HT-29 (cell line): ENCODE measurements at regions not wholly inside any gene's neighbourhood (a gene's known extent, or its start where the extent isn't known, plus 50 kb on each side); places are given as distances from the start of the nearest gene placed in this dataset.

Experiments used
- DNase-seq: peaks from one replicate; pipeline ENCODE4 v3.0.0-alpha.2; 2015; ENCODE audit warnings: low spot score

DNA sequence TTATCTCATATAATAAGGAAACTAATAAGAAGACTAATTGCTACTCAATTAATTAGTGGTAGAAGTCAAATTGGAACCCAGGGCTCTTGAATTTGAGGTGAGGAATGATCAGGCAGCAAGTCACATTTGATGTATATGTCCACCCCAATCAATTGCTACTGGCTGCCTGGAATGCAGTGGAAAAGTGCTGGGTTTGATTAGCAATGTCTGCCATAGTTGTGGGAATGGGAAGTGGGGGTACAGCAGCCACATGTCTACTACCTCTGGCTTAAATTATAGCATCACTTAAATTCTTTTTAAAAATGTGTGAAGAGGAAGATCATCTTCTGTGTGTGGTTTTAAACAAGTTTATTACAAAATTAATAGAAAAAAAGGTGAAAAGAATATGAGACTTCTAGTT, 50.8 kb upstream of the NAV2 start:
- no peak for DNase-seq

DNA sequence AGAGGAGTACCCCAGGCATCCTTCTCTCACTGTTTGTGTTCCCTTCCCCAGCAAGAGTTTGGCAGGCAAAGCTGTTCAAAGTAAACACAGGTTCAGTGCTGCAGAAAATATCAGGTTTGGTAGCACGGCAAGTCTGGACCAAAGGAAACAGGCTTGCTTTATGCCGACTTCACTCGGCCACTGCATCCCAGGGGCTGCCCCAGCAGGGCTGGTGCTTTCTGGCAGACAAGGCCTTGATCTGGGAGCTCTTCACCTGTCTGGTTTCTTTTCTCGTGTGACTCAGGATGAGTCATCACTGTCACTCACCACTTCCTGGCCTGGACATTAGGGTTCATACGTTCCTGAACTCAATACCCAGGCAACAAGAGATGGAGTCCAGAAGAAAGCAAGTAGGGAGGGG, 52.6 kb upstream of the NAV2 start:
- DNase-seq: peak; percentile 78

DNA sequence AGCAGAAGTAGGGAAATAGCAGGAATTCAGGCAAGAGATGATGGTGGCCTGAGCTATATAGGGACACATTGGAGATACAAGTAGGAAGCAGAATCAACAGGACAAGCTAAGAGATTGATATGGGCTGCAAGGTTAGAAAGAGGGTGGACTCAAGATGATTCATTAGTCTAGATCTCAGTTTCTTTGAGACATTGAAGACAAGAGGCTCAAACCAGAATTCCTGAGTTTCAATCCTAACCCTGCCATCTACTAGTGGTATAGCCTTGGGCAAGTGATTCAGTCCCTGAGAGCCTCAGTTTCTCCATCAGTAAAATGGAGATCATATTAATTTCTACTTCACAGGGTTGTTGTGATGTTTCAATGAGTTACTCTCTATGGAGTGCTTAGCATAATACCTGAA, 53.1 kb upstream of the NAV2 start:
- DNase-seq: no peak

DNA sequence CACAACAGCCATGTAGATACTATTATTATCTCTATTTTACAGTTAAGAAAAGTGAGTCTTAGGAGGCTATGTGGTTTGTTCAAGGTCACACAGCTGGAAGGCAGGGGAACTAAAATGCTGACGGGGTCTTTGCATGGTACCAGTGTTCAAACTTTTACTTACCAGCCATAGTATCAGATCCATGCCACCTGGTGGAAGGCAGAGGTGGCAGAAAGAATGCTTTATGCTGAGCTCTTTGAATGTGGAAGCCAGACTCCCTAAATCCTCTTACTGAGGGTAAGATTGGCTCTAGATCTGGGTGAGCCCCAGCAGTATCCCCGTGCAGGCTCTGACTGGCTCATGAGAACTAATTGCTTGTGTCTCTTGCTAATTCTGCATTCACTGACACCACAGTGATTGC, 54.3 kb upstream of the NAV2 start:
- DNase-seq: no peak

DNA sequence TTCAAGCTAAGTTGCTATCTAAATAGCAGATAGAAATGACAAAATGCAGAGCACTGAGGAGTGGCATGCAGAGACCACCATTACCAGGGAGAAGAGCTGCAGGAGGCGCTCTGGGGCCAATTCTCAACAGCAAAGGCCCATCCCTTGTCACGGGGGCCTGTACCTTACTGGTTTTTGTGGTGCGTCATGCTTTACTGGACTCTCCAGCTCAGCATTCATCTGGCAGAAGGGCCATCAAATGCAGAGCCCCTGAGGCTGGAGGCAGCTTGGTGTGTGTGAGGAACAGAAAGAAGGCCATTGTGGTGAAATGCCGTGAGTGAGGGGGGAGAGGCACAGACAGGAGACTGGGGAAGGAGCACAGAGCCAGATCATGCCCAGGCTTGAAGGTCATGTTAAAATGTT, 56.5 kb upstream of the NAV2 start:
- no peak for DNase-seq

DNA sequence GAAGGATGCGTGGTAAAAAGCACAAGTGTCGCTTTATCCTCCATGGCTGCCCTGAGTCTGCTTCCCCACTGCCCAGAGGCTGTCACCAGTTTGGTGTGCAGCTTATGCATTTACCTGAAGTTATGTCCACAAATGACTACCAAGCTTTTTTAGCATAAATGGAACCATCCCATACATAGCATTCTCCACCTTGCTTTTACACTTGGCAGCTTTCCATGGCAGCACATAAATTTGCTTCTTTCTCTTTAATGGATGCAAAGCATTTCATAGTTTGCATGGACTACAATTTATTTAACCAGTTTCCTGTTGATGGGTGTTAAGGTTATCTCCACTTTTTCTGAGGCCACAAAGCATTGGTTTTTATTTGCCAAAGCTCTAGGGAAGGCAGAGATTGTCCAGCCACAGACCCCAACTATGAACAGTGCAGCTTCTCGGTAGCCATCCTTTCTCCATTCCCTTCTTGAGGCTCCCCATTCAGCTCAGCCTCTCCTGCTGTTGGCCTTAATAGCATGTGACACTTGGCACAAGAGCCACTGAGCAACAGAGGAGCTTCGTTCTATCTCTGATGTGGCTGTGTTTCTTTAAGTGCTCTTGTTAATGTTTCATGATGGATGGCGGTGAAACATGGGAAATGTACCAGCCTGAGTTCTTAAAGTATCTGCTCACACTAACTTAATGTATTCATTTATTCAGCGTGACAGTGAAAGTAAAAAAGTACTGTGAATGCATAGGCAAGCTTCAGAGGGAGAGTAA, 59.8 kb upstream of the NAV2 start:
- no peak for DNase-seq

DNA sequence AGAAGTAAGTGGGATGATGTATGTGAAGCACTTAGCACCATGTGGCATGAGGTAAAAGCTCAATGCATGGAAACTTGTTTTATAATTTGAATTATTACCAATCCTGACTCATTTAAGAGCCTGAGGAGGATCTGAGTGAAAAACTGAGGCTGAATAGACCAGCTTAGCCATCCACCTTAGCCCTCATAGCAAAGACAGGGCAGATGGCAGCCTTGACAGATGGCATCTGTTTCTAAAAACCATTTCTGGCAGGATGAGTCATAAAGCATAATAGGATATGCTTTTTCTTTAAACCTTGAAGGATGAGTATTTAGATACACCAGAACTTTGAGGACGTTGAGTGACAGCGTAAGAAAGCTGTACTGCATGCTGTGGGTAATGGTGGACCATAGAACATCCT, 61.0 kb upstream of the NAV2 start:
- no peak for DNase-seq

DNA sequence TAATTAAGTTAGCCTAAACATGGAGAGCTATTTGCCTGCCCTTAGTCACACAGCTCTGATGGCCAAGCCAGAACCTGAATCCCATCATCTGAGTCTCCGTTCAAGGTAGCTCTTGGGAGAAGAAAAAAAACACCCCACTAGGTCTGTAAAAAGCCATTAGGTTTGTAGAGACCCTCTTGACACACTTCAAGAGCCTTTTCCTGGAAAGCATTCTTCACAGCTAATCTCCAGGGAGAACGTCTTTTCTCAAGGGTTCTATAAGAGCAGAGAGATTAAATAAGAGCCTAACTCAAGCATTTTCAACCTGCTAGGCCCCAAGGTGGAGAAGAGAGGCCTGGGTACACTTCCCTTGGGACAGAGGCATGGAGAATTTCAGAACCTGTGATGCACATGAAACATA, 61.6 kb upstream of the NAV2 start:
- no peak for DNase-seq

DNA sequence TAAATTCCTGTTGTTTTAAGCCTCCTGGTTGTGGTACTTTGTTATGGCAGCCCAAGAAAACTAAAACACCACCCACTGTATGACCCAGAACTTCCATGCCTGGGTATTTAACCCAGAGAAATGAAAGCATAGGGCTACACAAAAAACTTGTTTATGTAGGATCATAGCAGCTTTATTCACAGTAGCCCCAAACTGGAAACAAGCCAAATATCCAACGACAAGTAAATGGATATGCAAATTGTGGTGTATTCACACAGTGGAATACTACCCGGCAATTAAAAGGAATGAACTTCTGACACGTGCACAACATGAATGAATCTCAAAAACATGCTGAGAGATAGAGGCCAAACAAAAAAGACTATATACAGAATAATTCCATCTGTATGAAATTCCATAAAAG, 62.2 kb upstream of the NAV2 start:
- DNase-seq: no peak

DNA sequence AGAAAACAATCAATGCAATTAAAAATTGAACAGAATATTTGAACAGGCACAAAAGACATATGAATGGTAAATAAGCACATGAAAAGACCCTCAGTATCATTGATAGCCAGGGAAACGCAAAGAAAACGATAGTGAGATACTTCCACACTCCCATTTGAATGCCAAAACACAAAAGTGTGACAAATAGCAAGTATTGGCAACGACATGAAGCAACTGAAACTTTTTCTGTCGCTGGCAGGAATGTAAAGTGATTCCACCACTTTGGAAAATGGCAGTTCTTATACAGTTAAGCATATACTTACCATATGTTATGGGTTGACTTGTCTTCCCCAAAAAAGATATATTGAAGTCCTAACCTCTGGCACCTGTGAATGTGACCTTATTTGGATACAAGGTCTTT, 62.9 kb upstream of the NAV2 start:
- no peak for DNase-seq

DNA sequence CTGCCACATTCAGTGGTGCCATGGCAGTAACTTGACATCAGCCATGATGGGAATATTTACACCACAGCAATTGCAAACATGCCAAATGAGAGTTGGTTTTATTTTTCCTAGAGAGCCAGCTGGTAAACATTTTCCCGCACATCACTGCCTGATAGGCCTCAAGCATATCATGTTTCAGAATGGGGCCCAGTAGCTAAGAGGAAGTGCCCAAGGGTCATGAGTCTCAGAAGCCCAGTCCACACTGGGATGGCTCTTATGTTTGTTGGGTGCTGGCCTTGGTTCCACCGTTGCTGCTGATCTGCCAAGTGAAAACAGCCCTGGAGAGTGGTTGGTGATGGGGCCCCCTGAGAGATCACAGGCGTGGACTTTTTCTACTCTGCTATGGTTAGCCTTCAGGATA, 64.3 kb upstream of the NAV2 start:
- no peak for DNase-seq

DNA sequence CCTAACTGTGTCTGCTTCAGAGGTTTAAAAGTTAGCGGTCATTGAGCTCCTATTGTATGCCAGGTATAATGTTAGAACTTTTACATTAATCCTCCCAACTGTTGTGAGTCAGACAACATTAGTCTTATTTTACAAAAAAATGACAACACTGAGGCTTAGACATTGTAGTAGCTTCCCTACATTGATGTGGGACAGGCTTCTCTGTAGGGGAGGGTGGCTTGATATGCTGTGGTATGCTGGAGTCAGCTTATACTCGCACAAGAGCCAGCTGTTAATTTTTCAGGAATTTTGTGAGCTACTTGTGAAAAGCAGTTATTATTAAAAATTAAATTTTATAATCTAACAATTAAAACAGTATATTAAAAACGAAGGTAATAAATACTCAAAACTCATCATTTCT, 64.8 kb upstream of the NAV2 start:
- DNase-seq: no peak

DNA sequence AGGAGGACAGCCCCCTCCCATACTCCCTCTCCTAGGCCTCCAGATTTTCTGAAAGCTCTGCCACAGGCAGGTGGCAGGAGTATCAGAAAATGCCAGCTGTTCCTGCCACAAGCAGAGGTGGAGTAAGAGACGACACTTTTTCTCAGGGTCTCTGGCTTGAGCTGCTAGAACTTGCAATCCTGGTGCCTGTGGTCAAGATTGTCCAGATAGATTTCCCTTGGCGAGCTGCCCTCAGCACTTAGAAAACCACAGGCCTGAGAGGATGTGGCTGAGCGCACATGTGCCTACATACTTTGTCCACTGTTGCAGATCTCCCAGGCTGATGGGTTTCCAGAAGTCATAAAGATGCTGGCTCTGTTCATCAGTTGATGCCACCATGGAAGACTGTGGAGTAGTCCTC, 65.7 kb upstream of the NAV2 start:
- no peak for DNase-seq

DNA sequence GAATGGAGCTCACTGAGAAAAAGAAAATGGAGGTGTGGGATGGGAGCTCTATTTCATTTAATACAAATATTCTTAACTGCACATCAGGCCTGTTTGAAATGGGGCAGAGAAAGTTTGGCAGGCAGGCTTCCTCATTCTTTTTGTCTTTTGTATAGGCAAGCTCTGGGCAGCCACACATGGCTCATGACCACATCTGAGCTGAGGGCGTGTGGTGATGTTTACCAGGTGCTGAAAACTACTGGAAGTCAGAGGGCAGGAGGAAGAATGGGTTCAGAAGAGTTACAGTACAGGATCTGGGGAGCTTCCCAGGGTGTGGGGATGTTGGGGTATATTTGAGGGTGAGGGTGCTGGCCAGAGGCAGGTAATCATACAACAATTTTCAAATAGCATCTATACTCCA, 66.3 kb upstream of the NAV2 start:
- DNase-seq: no peak

DNA sequence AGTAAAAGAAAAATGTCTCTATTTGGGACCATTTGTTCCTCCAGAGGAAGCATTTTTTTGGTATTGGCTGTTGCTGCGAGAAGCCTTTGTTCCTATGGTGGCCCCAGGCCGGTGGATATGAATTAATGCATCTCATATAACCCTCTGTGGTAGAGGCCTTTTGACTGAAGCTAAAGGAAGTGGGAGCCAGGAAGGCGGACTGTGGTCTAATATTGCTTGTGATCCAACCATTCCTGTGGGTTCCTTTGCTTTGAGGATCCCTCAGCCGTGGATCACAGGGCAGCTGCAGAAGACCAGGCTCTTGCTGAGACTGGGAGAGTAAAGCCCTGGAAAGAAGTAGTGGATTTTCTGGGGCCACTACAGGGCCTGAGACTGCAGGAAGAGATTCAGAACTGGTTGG, 68.3 kb upstream of the NAV2 start:
- no peak for DNase-seq

DNA sequence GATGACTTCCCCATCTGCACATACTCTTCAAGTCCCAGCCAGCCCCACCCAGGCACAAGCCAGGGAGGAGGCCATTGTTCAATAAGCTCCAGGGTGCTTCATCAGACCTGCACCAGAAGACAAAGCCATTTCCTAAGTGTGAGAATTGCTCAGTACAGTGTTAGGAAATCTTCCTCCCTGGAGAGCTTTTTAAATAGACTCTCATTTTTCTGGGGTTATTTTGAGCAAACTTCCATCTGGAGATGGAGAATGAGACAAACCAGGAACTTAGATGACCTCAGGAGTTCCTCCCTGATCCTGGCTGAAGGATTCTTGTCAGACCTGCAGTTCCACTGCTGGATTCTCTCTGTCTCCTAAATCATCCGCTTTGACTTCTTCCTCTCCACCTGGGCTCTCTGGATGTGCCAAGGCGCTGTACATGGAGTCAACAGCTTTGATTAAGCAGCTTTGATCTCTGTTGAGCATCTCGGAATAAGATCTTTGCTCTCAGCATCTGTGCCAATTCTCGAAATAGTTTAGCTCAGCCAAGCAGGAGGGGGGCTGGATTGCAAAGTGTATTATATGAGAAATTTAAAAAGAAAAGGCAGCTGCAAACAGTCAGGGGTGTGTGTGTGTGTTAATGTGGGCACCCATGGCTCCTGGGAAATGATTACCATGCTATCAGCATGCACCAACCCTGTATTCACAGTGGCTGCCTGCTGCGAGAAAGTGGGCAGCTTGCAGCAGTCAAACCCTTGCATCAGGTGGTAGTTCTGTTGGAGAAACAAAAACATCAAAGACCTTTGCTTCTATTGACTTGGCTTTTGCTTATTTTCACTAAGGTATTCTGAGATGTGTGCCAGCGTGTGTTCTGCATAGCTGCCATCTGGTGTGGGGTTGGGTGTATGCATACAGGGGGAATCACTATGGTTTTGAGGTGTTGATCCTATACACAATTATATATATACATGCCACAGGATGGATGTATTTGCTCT, 70.2 kb upstream of the NAV2 start:
- no peak for DNase-seq

DNA sequence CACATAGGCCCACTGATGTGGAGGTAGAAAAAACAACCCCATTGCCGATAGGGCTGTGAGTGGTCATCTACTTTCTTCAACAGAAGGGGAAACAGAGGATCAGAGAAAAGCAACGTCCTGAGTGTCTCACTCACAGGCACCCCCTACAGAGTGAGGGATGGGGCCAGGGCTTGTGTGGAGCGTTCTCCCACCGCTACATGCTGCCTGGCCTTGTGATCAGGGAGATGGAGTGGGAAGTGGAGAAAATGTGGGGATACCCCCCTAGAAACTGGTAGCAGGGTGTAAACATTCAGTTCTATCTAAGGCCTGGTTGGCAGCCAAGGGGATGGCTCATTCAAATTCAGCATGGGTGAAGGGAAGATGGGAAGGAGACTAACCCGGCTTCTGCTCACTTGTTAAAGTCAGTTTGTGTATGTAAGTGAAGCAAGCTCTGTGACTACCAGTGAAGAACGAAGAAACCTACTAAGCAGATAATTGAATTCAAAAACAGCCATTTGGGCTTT, 73.0 kb upstream of the NAV2 start:
- no peak for DNase-seq

DNA sequence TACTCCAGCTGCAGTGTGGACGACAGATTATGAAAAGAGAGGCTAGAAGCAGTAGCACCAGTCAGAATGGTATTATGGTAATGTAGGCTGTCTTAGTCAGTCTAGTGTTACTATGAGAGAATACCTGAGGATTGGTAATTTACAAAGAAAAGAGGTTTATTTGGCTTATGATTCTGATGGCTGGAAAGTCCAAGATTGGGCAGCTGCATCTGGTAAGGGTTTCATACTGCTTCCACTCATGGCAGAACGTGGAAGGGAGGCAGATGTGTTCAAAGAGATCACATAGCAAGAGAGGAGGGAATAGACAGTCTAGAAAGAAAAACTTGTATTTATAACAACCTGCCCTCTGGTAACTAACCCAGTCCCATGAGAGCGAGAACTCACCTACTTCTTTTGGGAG, 77.3 kb upstream of the NAV2 start:
- DNase-seq: no peak

DNA sequence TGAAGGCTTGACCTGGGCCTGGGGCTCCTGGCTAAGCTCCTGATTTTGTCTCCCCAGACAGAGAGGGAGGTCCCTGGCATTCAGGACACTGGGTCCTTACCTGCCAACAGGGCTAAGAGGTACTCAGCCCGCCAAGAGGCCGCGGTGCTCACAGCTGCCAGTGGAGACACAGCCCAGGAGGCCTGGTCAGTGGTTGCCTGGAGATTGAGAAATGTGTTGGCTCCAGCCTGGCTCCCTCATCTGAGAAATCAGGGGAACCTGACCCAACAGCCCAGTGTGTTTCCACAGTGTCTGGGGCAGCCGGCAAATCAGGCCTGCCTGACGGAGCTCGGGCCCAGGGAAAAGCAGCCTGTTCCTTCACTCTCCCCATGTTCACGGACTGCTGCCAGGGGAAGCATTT, 79.4 kb upstream of the NAV2 start:
- no peak for DNase-seq

DNA sequence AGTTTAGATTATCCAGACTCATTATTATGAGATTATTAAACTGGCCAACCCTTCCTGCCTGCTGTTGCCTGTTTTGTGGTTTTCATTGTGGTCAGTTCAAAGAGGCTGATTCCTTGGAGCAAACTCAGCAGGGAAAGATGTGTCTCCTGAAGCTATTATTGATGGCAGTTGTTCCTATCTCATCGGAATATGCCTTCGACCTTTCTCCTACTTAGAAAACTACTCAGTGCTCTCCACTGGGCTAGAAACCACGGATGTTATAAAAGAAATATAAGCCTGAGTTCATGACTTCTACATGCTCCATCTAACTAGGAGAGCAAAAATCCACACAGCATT, 80.2 kb upstream of the NAV2 start:
- no peak for DNase-seq

DNA sequence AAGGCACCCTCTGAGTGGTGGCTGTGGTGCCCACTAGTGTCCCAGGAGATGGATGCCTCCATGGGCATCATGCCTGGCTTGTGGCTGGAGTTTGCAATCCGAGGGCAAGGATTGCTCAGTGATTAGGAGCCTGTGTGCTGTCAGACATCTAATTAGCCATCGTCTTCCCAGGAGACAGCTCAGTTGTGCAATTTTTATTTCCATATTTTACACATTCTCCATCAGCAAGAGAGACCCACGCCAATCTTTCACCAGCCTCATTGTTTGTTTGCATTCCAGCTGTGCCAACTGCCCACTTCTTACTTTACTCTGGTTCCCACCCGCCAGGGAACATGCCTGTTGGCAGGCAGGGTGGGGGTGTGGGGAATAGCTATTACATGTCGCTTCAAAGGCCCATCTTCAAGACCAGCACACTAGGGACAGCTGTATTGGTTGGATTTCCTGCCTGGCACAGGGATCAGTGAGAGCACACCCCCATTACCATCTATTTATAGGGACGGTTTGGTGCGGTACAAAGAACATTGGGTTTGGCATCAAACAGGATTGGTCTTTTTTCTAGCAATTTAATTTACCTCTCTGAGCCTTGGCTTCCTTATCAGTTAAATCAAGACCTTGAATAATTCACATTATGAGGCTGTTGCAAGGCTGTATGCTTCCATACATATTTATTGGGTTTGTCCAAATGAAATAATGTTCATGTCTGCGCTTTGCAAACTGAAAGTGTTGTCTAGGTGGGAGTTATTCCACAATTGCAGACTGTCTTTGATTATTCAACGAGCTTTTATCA, 80.7 kb upstream of the NAV2 start:
- DNase-seq: no peak

DNA sequence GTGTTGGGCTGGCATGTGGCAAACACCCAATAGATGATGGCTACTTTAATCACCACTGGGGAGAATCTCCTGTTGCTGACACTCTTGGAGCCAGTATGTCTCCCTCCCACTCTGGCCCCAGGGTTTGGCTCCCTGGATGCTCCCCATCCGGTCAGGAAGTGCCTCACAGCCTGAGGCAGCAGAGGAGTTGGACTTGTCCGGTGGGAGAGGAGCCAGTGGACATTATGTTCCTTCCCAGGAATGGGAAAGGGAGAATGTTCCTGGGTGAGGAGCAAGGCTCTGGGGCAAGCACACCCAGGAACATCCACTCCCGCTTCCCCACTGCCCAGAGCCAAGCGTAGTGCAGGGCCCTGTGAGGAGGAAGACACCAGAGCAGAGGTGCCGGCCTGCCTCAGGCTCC, 84.6 kb upstream of the NAV2 start:
- no peak for DNase-seq
